GM12875 (cell line): ENCODE measurements at regions not wholly inside any gene's neighbourhood (a gene's known extent, or its start where the extent isn't known, plus 50 kb on each side); places are given as distances from the start of the nearest gene placed in this dataset.

Experiments used
- H3K4me3 ChIP-seq: one replicate; pipeline ENCODE4 v1.5.1; 2011; ENCODE audit warnings: low read depth, low read length, control low read depth
- CTCF ChIP-seq: IDR thresholded peaks from 2 replicates; pipeline ENCODE4 v1.5.1; 2011; ENCODE audit warnings: low read depth, mild to moderate bottlenecking, control low read depth, inconsistent platforms, low read length, moderate library complexity, borderline replicate concordance; ENCODE audit not compliant: insufficient read depth

- TF ChIP-seq CTCF = no peak
Measured at GRCh38 chr13:99861771-99862170, 109.8 kb downstream of the ZIC5 start.

GRCh38 chr13:99860745-99861144, 110.8 kb downstream of the ZIC5 start:
- no peak overlapping the region for H3K4me3 ChIP-seq
- no peak for TF ChIP-seq CTCF

More at GRCh38 chr13:99861771-99862170, 109.8 kb downstream of the ZIC5 start:
- H3K4me3 ChIP-seq = no peak overlapping the region

GRCh38 chr13:99859178-99860177, 112.1 kb downstream of the ZIC5 start:
- no peak for TF ChIP-seq CTCF
- H3K4me3 ChIP-seq = no peak overlapping the region

GRCh38 chr13:99857738-99858137, 113.8 kb downstream of the ZIC5 start:
- H3K4me3 ChIP-seq = no peak overlapping the region
- no peak for TF ChIP-seq CTCF

GRCh38 chr13:99855526-99856420, 115.8 kb downstream of the ZIC5 start:
- no peak for TF ChIP-seq CTCF

GRCh38 chr13:99854366-99854765, 117.2 kb downstream of the ZIC5 start:
- no peak overlapping the region for H3K4me3 ChIP-seq
- TF ChIP-seq CTCF = no peak

More at GRCh38 chr13:99855526-99856420, 115.8 kb downstream of the ZIC5 start:
- H3K4me3 ChIP-seq = no peak overlapping the region
